ENCODE measurements at regions not wholly inside any gene's neighbourhood (a gene's known extent, or its start where the extent isn't known, plus 50 kb on each side); places are given as distances from the start of the nearest gene placed in this dataset.

GRCh38 chr2:14827226-14828023 lies 194.9 kb downstream of the LRATD1 start:
- TF ChIP-seq POLR2A (IDR thresholded peaks at IDR 0.05) (no peak), CTCF (IDR thresholded peaks at IDR 0.05) (no peak)
